ENCODE measurements at regions not wholly inside any gene's neighbourhood (a gene's known extent, or its start where the extent isn't known, plus 50 kb on each side); places are given as distances from the start of the nearest gene placed in this dataset.

GRCh38 chr3:10555263-10555662, 49.9 kb upstream of the ATP2B2 start:
- in situ Hi-C loops (cut with MboI; ENCODE audit: low sequenced_read_pairs): no loop called here

- in situ Hi-C loops (cut with MboI; ENCODE audit: low sequenced_read_pairs): no loop called here
These were observed 50.9 kb upstream of the ATP2B2 start for GRCh38 chr3:10556312-10556711.

- in situ Hi-C loops (cut with MboI; ENCODE audit: low sequenced_read_pairs): no loop called here
These were observed 51.9 kb upstream of the ATP2B2 start for GRCh38 chr3:10557250-10557649.

GRCh38 chr3:10557781-10558373, 52.5 kb upstream of the ATP2B2 start:
- in situ Hi-C loops (cut with MboI; ENCODE audit: low sequenced_read_pairs): no loop called here

- in situ Hi-C loops (cut with MboI; ENCODE audit: low sequenced_read_pairs): no loop called here
These were observed 53.4 kb upstream of the ATP2B2 start for GRCh38 chr3:10558736-10559135.

- in situ Hi-C loops (cut with MboI; ENCODE audit: low sequenced_read_pairs): no loop called here
These were observed 54.9 kb upstream of the ATP2B2 start for GRCh38 chr3:10560060-10560861.

- in situ Hi-C loops (cut with MboI; ENCODE audit: low sequenced_read_pairs): no loop called here
These were observed 56.0 kb upstream of the ATP2B2 start for GRCh38 chr3:10561162-10561945.

- in situ Hi-C loops (cut with MboI; ENCODE audit: low sequenced_read_pairs): no loop called here
These were observed 56.7 kb upstream of the ATP2B2 start for GRCh38 chr3:10561946-10562560.

GRCh38 chr3:10563396-10563795, 58.0 kb upstream of the ATP2B2 start:
- in situ Hi-C loops (cut with MboI; ENCODE audit: low sequenced_read_pairs): no loop called here

GRCh38 chr3:10565814-10566213, 60.4 kb upstream of the ATP2B2 start:
- in situ Hi-C loops (cut with MboI; ENCODE audit: low sequenced_read_pairs): no loop called here

GRCh38 chr3:10566451-10566850, 61.1 kb upstream of the ATP2B2 start:
- in situ Hi-C loops (cut with MboI; ENCODE audit: low sequenced_read_pairs): no loop called here

- in situ Hi-C loops (cut with MboI; ENCODE audit: low sequenced_read_pairs): no loop called here
These were observed 63.2 kb upstream of the ATP2B2 start for GRCh38 chr3:10568549-10568948.

GRCh38 chr3:10570196-10570946, 65.0 kb upstream of the ATP2B2 start:
- in situ Hi-C loops (cut with MboI; ENCODE audit: low sequenced_read_pairs): no loop called here

GRCh38 chr3:10574101-10574620, 68.8 kb upstream of the ATP2B2 start:
- in situ Hi-C loops (cut with MboI; ENCODE audit: low sequenced_read_pairs): no loop called here

- in situ Hi-C loops (cut with MboI; ENCODE audit: low sequenced_read_pairs): no loop called here
These were observed 70.3 kb upstream of the ATP2B2 start for GRCh38 chr3:10575601-10576160.

- in situ Hi-C loops (cut with MboI; ENCODE audit: low sequenced_read_pairs): no loop called here
These were observed 72.1 kb upstream of the ATP2B2 start for GRCh38 chr3:10577486-10577885.

- in situ Hi-C loops (cut with MboI; ENCODE audit: low sequenced_read_pairs): no loop called here
These were observed 75.0 kb upstream of the ATP2B2 start for GRCh38 chr3:10580426-10580825.

- in situ Hi-C loops (cut with MboI; ENCODE audit: low sequenced_read_pairs): no loop called here
These were observed 75.9 kb upstream of the ATP2B2 start for GRCh38 chr3:10581251-10581650.

GRCh38 chr3:10581716-10582115, 76.3 kb upstream of the ATP2B2 start:
- in situ Hi-C loops (cut with MboI; ENCODE audit: low sequenced_read_pairs): no loop called here

- in situ Hi-C loops (cut with MboI; ENCODE audit: low sequenced_read_pairs): no loop called here
These were observed 77.3 kb upstream of the ATP2B2 start for GRCh38 chr3:10582733-10583132.

All from HL-60/S4 treated with retinoic acid at 250 ng/mL for 4 days and 3 days (cell line).